GM23338 (cell line): ENCODE measurements at regions not wholly inside any gene's neighbourhood (a gene's known extent, or its start where the extent isn't known, plus 50 kb on each side); places are given as distances from the start of the nearest gene placed in this dataset.
A peak's percentile ranks its signal among the peaks of the same experiment; 100 is the strongest.

Experiments
- ATAC-seq: fragments of 200-7000 bp; cut with Tn5 transposase; 3 replicates; pipeline ENCODE4 v1.9.1; 2020
- DNase-seq: peaks from one replicate; pipeline ENCODE4 v3.0.0-alpha.2; 2015; ENCODE audit warnings: low spot score
- H2AFZ ChIP-seq: fragments of 200-600 bp; sonication (generic); 2 replicates; pipeline ENCODE4 v1.8.0; 2016; ENCODE audit warnings: antibody characterized with exemption, mild to moderate bottlenecking, moderate library complexity
- H3F3A ChIP-seq: fragments of 200-600 bp; sonication (generic); replicated peaks from 2 replicates; pipeline ENCODE4 v1.8.0; 2017; ENCODE audit warnings: antibody characterized with exemption, mixed run types, low read depth
- H3K27ac ChIP-seq: fragments of 200-600 bp; sonication (generic); 2 replicates; pipeline ENCODE4 v1.6.1; 2016; ENCODE audit warnings: low read depth
- H3K27me3 ChIP-seq: fragments of 200-600 bp; sonication (generic); 2 replicates; pipeline ENCODE4 v1.8.0; 2016; ENCODE audit warnings: mild to moderate bottlenecking, mixed run types, moderate library complexity; ENCODE audit not compliant: insufficient read depth
- H3K36me3 ChIP-seq: fragments of 200-600 bp; sonication (generic); 2 replicates; pipeline ENCODE4 v1.8.0; 2016; ENCODE audit warnings: mild to moderate bottlenecking; ENCODE audit not compliant: insufficient read depth
- H3K4me1 ChIP-seq: fragments of 200-600 bp; sonication (generic); 2 replicates; pipeline ENCODE4 v1.8.0; 2016; ENCODE audit warnings: mild to moderate bottlenecking, moderate library complexity; ENCODE audit not compliant: insufficient read depth
- H3K4me2 ChIP-seq: fragments of 200-600 bp; sonication (generic); 2 replicates; pipeline ENCODE4 v1.7.1; 2017; ENCODE audit warnings: mixed run types
- H3K4me3 ChIP-seq: fragments of 200-600 bp; sonication (generic); 2 replicates; pipeline ENCODE4 v1.6.1; 2016; ENCODE audit warnings: mixed run types
- H3K79me2 ChIP-seq: fragments of 200-600 bp; sonication (generic); replicated peaks from 2 replicates; pipeline ENCODE4 v1.8.0; 2017; ENCODE audit warnings: mild to moderate bottlenecking; ENCODE audit not compliant: insufficient read depth
- H3K9me2 ChIP-seq: fragments of 200-600 bp; sonication (generic); 2 replicates; pipeline ENCODE4 v1.8.0; 2017; ENCODE audit not compliant: insufficient read depth
- H4K20me1 ChIP-seq: fragments of 200-600 bp; sonication (generic); replicated peaks from 2 replicates; pipeline ENCODE4 v1.8.0; 2017; ENCODE audit warnings: mild to moderate bottlenecking; ENCODE audit not compliant: insufficient read depth
- H3K27ac Mint-ChIP-seq: 2 replicates; pipeline ENCODE4 v1.8.0; 2020; ENCODE audit warnings: inconsistent platforms, mild to moderate bottlenecking, moderate library complexity, mixed read lengths
- H3K27me3 Mint-ChIP-seq: 3 replicates; pipeline ENCODE4 v1.8.0; 2022; ENCODE audit warnings: low read depth, mild to moderate bottlenecking, moderate library complexity, mixed read lengths, inconsistent platforms; ENCODE audit not compliant: insufficient read depth, poor library complexity
- H3K36me3 Mint-ChIP-seq: 3 replicates; pipeline ENCODE4 v1.8.0; 2021; ENCODE audit warnings: low read depth, mild to moderate bottlenecking, inconsistent platforms, moderate library complexity, mixed read lengths
- H3K4me1 Mint-ChIP-seq: 3 replicates; pipeline ENCODE4 v1.8.0; 2020; ENCODE audit warnings: mild to moderate bottlenecking, inconsistent platforms, mixed read lengths
- H3K4me3 Mint-ChIP-seq: 3 replicates; pipeline ENCODE4 v1.8.0; 2021; ENCODE audit warnings: moderate library complexity, mild to moderate bottlenecking, inconsistent platforms, mixed read lengths
- H3K9me3 Mint-ChIP-seq: 3 replicates; pipeline ENCODE4 v1.8.0; 2020; ENCODE audit warnings: moderate library complexity, mild to moderate bottlenecking, inconsistent platforms, mixed read lengths
- CREB1 ChIP-seq: fragments of 250-450 bp; sonication (Bioruptor Pico); IDR thresholded peaks from 2 replicates; pipeline ENCODE4 v1.5.0; 2020; ENCODE audit warnings: low read depth, mild to moderate bottlenecking, moderate library complexity
- ETS1 ChIP-seq: IDR thresholded peaks from 2 replicates; pipeline ENCODE4 v1.6.1; 2016; ENCODE audit warnings: antibody characterized with exemption
- EZH2 ChIP-seq: fragments of 200-600 bp; sonication (generic); IDR thresholded peaks from one replicate; pipeline ENCODE4 v1.8.0; 2017; ENCODE audit warnings: antibody characterized with exemption, mild to moderate bottlenecking, low read depth; ENCODE audit not compliant: unreplicated experiment
- EZH2phosphoT487 ChIP-seq: fragments of 200-600 bp; sonication (generic); IDR thresholded peaks from one replicate; pipeline ENCODE4 v1.8.1; 2018; ENCODE audit warnings: antibody characterized with exemption; ENCODE audit not compliant: unreplicated experiment
- JUNB ChIP-seq: IDR thresholded peaks from one replicate; pipeline ENCODE4 v1.6.1; 2016; ENCODE audit warnings: antibody characterized with exemption; ENCODE audit not compliant: unreplicated experiment
- NANOG ChIP-seq: IDR thresholded peaks from 2 replicates; pipeline ENCODE4 v1.6.1; 2016; ENCODE audit warnings: antibody characterized with exemption, borderline replicate concordance
- POLR2AphosphoS5 ChIP-seq: IDR thresholded peaks from 2 replicates; pipeline ENCODE4 v1.6.1; 2016; ENCODE audit warnings: antibody characterized with exemption, low read depth
- REST ChIP-seq: IDR thresholded peaks from one replicate; pipeline ENCODE4 v1.6.1; 2018; ENCODE audit warnings: antibody characterized with exemption; ENCODE audit not compliant: unreplicated experiment
- STAT1 ChIP-seq: IDR thresholded peaks from one replicate; pipeline ENCODE4 v1.6.1; 2016; ENCODE audit warnings: antibody characterized with exemption; ENCODE audit not compliant: unreplicated experiment
- ZNF114 ChIP-seq: fragments of 250-450 bp; sonication (Bioruptor Pico); IDR thresholded peaks from 2 replicates; pipeline ENCODE4 v1.5.0; 2020; ENCODE audit warnings: mild to moderate bottlenecking, moderate library complexity
- ZNF331 ChIP-seq: fragments of 250-450 bp; sonication (Bioruptor Pico); IDR thresholded peaks from 2 replicates; pipeline ENCODE4 v1.5.0; 2020; ENCODE audit warnings: low read depth, mild to moderate bottlenecking, moderate library complexity
- TF ChIP-seq, protein P1 (sequence below), 2 experiments: fragments of 200-600 bp in 1 of 2; sonication (generic) in 1 of 2; conservative IDR thresholded peaks; 2 replicates each; pipeline versions ENCODE4 v1.5.1 to v1.6.1; 2016 to 2017; ENCODE audit warnings: antibody characterized with exemption in 2 of 2, low read depth in 2 of 2, mild to moderate bottlenecking in 2 of 2, moderate library complexity in 1 of 2
- TF ChIP-seq, protein P2 (sequence below): fragments of 250-450 bp; sonication (Bioruptor Pico); IDR thresholded peaks from 2 replicates; pipeline ENCODE4 v1.5.0; 2020; ENCODE audit warnings: mild to moderate bottlenecking, moderate library complexity

- no peaks in the 10 kb centered on the region for H3K79me2 ChIP-seq
- no peaks in the 10 kb centered on the region for H3F3A ChIP-seq
- Mint-ChIP-seq H3K4me1 (peaks cover 9% of the 10 kb centered on the region), H3K36me3 (no peaks in the 10 kb centered on the region), H3K27me3 (no peaks in the 10 kb centered on the region), H3K9me3 (peaks cover 2% of the 10 kb centered on the region; the same call in 1 of the 3 replicates), H3K27ac (no peak overlapping the region), H3K4me3 (no peak overlapping the region)
- H3K36me3 ChIP-seq, result no peaks in the 10 kb centered on the region
- H3K4me3 ChIP-seq, result no peak overlapping the region
- no peaks in the 10 kb centered on the region for H3K27me3 ChIP-seq
- H2AFZ ChIP-seq, result 0 out of 2 replicates have a peak overlapping the region, but pooled peaks have one; percentile 43
- no peak overlapping the region for H3K4me2 ChIP-seq
- peaks cover 7% of the 10 kb centered on the region for H3K4me1 ChIP-seq
- ATAC-seq (no peak), DNase-seq (no peak)
- H3K27ac ChIP-seq, result no peak overlapping the region
- TF ChIP-seq, protein P1, sequence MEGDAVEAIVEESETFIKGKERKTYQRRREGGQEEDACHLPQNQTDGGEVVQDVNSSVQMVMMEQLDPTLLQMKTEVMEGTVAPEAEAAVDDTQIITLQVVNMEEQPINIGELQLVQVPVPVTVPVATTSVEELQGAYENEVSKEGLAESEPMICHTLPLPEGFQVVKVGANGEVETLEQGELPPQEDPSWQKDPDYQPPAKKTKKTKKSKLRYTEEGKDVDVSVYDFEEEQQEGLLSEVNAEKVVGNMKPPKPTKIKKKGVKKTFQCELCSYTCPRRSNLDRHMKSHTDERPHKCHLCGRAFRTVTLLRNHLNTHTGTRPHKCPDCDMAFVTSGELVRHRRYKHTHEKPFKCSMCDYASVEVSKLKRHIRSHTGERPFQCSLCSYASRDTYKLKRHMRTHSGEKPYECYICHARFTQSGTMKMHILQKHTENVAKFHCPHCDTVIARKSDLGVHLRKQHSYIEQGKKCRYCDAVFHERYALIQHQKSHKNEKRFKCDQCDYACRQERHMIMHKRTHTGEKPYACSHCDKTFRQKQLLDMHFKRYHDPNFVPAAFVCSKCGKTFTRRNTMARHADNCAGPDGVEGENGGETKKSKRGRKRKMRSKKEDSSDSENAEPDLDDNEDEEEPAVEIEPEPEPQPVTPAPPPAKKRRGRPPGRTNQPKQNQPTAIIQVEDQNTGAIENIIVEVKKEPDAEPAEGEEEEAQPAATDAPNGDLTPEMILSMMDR (conservative IDR thresholded peaks at IDR 0.05; ENCODE audit: low read depth in 2 of 2), result no peak
- no peak for TF ChIP-seq EZH2
- no peak for TF ChIP-seq NANOG
- TF ChIP-seq REST, result no peak
- no peak for TF ChIP-seq ETS1
- TF ChIP-seq STAT1, result no peak
- TF ChIP-seq, protein P2, sequence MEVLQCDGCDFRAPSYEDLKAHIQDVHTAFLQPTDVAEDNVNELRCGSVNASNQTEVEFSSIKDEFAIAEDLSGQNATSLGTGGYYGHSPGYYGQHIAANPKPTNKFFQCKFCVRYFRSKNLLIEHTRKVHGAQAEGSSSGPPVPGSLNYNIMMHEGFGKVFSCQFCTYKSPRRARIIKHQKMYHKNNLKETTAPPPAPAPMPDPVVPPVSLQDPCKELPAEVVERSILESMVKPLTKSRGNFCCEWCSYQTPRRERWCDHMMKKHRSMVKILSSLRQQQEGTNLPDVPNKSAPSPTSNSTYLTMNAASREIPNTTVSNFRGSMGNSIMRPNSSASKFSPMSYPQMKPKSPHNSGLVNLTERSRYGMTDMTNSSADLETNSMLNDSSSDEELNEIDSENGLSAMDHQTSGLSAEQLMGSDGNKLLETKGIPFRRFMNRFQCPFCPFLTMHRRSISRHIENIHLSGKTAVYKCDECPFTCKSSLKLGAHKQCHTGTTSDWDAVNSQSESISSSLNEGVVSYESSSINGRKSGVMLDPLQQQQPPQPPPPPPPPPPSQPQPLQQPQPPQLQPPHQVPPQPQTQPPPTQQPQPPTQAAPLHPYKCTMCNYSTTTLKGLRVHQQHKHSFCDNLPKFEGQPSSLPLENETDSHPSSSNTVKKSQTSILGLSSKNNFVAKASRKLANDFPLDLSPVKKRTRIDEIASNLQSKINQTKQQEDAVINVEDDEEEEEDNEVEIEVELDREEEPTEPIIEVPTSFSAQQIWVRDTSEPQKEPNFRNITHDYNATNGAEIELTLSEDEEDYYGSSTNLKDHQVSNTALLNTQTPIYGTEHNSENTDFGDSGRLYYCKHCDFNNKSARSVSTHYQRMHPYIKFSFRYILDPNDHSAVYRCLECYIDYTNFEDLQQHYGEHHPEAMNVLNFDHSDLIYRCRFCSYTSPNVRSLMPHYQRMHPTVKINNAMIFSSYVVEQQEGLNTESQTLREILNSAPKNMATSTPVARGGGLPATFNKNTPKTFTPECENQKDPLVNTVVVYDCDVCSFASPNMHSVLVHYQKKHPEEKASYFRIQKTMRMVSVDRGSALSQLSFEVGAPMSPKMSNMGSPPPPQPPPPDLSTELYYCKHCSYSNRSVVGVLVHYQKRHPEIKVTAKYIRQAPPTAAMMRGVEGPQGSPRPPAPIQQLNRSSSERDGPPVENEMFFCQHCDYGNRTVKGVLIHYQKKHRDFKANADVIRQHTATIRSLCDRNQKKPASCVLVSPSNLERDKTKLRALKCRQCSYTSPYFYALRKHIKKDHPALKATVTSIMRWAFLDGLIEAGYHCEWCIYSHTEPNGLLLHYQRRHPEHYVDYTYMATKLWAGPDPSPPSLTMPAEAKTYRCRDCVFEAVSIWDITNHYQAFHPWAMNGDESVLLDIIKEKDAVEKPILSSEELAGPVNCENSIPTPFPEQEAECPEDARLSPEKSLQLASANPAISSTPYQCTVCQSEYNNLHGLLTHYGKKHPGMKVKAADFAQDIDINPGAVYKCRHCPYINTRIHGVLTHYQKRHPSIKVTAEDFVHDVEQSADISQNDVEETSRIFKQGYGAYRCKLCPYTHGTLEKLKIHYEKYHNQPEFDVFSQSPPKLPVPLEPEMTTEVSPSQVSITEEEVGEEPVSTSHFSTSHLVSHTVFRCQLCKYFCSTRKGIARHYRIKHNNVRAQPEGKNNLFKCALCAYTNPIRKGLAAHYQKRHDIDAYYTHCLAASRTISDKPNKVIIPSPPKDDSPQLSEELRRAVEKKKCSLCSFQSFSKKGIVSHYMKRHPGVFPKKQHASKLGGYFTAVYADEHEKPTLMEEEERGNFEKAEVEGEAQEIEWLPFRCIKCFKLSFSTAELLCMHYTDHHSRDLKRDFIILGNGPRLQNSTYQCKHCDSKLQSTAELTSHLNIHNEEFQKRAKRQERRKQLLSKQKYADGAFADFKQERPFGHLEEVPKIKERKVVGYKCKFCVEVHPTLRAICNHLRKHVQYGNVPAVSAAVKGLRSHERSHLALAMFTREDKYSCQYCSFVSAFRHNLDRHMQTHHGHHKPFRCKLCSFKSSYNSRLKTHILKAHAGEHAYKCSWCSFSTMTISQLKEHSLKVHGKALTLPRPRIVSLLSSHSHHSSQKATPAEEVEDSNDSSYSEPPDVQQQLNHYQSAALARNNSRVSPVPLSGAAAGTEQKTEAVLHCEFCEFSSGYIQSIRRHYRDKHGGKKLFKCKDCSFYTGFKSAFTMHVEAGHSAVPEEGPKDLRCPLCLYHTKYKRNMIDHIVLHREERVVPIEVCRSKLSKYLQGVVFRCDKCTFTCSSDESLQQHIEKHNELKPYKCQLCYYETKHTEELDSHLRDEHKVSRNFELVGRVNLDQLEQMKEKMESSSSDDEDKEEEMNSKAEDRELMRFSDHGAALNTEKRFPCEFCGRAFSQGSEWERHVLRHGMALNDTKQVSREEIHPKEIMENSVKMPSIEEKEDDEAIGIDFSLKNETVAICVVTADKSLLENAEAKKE (CRISPR knock-in tag), result no peak
- no peak for TF ChIP-seq ZNF114
- no peak for TF ChIP-seq CREB1 (CRISPR knock-in tag)
- TF ChIP-seq JUNB, result no peak
- no peak for TF ChIP-seq EZH2phosphoT487
- no peak for TF ChIP-seq POLR2AphosphoS5
- no peak for TF ChIP-seq ZNF331
- H4K20me1 ChIP-seq, result no peaks in the 10 kb centered on the region
- no peaks in the 10 kb centered on the region for H3K9me2 ChIP-seq
These were observed 347.1 kb downstream of the GBA3 start for GRCh38 chr4:23039818-23040217.
